GM21367 (cell line): ENCODE measurements at regions not wholly inside any gene's neighbourhood (a gene's known extent, or its start where the extent isn't known, plus 50 kb on each side); places are given as distances from the start of the nearest gene placed in this dataset.

Experiments used
- ATAC-seq: cut with Tn5 transposase; IDR thresholded peaks from one replicate; pipeline ENCODE4 v1.9.1; 2021; ENCODE audit not compliant: unreplicated experiment

GRCh38 chrX:26411045-26411444, 195.1 kb downstream of the MAGEB5 start:
- no peak for ATAC-seq

GRCh38 chrX:26409636-26410035, 193.7 kb downstream of the MAGEB5 start:
- ATAC-seq: no peak

DNA sequence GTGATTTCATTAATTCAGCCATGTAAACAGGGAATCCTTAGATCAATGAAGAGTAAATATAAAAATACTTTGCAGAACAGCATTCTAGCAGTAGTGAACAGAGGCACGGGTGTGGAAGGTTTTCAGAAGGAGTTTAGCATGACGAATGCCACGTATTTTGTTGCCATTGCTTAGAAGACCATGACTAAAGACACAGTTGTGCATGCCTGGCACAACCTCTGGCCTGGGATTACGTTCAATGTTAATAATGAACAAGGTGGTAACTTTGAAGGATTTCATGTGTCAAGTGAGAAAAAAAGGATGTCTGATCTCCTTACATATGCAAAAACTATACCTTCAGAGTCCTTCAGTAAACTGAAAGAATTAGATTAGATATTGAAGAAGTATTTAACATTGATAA, 171.9 kb downstream of the MAGEB5 start:
- no peak for ATAC-seq

DNA sequence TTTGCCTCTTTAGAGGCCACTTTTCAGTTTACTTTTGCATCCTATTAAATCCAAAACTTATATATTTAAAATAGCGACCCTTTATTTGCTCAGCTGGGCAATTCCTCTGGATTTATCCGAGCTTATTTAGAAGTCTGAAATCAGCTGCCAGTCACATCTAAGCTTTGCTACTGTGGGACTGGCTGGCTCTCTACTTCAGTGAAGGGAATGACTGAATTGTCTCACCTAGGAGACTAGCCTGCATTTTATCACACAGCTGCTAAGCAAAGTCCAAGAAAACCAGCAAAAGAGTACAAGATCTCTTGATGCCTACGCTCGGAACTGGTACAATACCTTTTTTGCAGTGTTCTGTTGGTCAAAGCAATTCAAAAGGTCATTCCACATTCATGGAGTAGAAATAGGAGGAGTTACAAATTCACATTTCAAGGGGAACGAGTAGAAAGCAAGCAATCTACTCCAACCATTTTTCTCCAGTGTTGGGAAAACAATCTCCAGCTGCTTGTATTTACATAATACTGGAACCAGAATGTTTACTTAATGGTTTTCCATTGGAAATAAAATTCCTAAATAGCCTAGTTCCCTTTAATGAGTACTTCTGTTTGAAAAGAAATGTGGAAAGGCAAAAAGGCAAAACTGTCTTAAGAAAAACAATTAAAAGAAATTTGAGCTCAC, 160.2 kb downstream of the MAGEB5 start:
- no peak for ATAC-seq

DNA sequence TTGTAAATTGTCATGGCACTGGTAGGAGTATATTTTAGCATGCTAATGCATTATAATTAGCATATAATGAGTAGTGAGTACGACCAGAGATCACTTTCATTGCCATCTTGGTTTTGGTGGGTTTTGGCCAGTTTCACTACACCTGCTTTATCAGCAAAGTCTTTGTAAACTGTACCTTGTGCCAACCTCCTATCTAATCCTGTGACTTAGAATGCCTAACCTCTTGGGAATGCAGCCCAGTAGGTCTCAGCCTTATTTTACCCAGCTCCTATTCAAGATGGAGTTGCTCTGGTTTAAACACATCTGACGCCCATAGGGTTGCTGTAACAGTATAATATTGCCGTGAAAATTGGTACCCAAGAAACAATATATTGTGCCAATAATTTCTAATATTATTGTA, 159.4 kb downstream of the MAGEB5 start:
- ATAC-seq: no peak

- ATAC-seq: no peak
These were observed 157.9 kb downstream of the MAGEB5 start for GRCh38 chrX:26373829-26374228.

DNA sequence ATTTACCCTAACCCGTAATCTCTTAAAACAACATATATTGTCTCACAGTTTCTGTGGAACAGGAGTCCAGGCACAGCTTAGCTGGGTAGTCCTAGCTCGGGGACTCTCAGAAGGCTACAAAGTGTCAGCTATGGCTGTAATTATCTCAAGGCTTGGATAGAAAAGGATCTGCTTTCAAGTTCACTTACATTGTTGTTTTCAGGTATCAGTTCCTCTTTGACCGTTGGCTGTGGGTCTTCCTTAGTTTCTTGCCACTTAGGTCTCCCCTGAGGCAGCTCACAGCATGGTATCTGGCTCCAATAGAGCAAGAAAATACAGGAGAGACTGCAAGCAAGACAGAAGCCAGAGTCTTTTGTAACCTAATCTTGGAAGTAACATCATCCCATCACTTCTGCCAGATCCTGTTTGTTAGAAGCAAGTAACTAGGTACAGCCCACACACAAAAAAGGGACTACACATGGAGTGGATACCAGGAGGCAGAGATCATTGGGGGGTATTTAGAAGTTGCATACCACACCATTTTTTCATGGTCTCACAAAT, 137.0 kb downstream of the MAGEB5 start:
- ATAC-seq: no peak

GRCh38 chrX:26347171-26347570, 131.2 kb downstream of the MAGEB5 start:
- no peak for ATAC-seq

GRCh38 chrX:26334232-26334631, 118.3 kb downstream of the MAGEB5 start:
- no peak for ATAC-seq

DNA sequence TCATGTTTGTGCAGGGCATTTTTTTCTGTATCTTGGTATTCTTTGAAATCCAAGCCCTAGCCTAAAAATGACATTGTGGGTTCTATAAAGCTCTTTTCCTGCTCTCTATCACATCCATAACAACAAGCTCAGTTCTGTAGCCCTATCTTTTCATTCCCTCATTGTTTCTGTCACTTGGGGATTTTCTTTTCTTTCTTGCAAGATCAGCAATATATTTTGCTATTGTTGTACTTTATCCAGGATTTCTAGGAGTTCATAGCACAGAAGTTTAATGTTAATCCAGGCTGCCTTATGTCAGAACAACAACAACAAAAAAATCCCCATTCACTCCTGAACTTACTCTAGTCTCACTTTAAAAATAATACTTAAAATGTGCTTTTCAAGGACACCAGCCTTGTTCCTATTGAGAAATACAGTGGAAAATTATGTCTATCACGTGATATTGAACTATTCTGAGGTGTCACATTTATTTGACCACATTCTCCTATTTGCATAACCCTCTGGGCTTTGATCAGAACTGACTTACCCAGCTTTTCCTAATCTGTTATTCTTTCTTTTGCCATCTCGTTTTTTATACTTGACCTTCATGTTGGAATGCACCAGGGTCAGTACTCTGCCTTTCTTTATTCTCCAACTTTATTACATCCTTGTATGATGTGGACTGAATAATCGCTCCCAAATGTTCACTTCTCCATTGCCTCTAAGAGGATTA, 112.8 kb downstream of the MAGEB5 start:
- no peak for ATAC-seq

GRCh38 chrX:26309262-26309661, 93.3 kb downstream of the MAGEB5 start:
- no peak for ATAC-seq

- ATAC-seq: no peak
These were observed 79.5 kb downstream of the MAGEB5 start for GRCh38 chrX:26295425-26295824.

GRCh38 chrX:26286836-26287235, 70.9 kb downstream of the MAGEB5 start:
- no peak for ATAC-seq
